BLaER1 (cell line): ENCODE measurements at regions not wholly inside any gene's neighbourhood (a gene's known extent, or its start where the extent isn't known, plus 50 kb on each side); places are given as distances from the start of the nearest gene placed in this dataset.

ENCODE experiments used
- H3K27ac ChIP-seq: shearing (Covaris generic); formaldehyde crosslinking; 2 replicates; pipeline ENCODE4 v1.8.1; 2022
- H3K27me3 ChIP-seq: shearing (Covaris generic); formaldehyde crosslinking; 2 replicates; pipeline ENCODE4 v1.8.1; 2022
- H3K36me3 ChIP-seq: shearing (Covaris generic); formaldehyde crosslinking; 2 replicates; pipeline ENCODE4 v1.8.1; 2022
- H3K4me1 ChIP-seq: shearing (Covaris generic); formaldehyde crosslinking; 2 replicates; pipeline ENCODE4 v1.8.1; 2022
- H3K4me2 ChIP-seq: shearing (Covaris generic); formaldehyde crosslinking; 2 replicates; pipeline ENCODE4 v1.8.1; 2022
- H3K4me3 ChIP-seq: shearing (Covaris generic); formaldehyde crosslinking; 2 replicates; pipeline ENCODE4 v1.8.1; 2022
- H3K9ac ChIP-seq: shearing (Covaris generic); formaldehyde crosslinking; 2 replicates; pipeline ENCODE4 v1.8.1; 2022
- H3K9me3 ChIP-seq: shearing (Covaris generic); formaldehyde crosslinking; 2 replicates; pipeline ENCODE4 v1.8.1; 2022
- H4K20me1 ChIP-seq: shearing (Covaris generic); formaldehyde crosslinking; 2 replicates; pipeline ENCODE4 v1.8.1; 2022
- Cebpa-rat ChIP-seq: shearing (Covaris generic); IDR thresholded peaks from 2 replicates; pipeline ENCODE4 v1.8.1; 2022

DNA sequence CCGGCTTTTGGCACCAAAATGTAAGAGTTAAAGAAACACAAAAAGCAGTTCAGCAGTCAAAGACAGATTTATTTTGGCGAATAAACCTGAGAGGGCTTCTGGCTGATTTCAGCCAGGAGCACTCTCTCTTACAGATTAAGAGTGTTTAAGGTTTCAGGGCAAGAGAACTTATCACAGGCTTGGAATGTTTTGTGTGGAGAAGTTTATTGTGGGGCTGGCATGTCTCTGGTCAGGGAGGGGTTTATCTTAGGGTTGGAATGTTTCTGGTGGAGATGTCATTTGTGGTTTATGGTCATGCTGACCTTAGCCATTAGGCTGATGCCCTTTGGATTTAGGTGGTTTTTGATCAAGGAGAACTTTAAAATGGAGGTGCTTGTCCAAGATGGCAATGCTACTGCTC lies 622.3 kb upstream of the PTPRD start:
- no peak overlapping the region for H3K27ac ChIP-seq
- no peaks in the 10 kb centered on the region for H4K20me1 ChIP-seq
- H3K9me3 ChIP-seq = 0 out of 2 replicates have a peak, but pooled peaks cover 6% of the 10 kb centered on the region
- H3K27me3 ChIP-seq = no peaks in the 10 kb centered on the region
- H3K4me2 ChIP-seq = no peak overlapping the region
- H3K4me3 ChIP-seq = no peak overlapping the region
- no peaks in the 10 kb centered on the region for H3K4me1 ChIP-seq
- H3K36me3 ChIP-seq = no peaks in the 10 kb centered on the region
- H3K9ac ChIP-seq = no peak overlapping the region
- TF ChIP-seq Cebpa-rat = no peak

DNA sequence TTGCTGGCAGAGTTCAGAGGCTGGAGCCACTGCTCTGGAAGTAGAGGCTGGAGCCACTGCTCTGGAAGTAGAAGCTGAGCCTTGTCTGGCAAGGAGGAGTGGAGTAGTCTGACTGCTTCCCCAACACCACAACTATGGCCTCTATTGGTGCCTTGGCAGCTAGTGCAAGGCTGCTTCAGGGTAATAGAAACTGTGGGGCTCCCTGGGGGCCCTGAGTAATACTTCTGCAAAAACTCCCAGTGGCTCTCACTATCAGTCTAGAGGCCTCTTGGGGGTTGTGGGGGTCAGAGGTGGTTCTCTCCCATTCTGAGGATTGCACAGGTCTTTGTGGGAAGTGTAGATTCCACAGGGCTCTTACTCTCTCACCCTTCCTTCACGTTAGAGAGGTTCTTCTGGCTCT lies 629.0 kb upstream of the PTPRD start:
- no peak for TF ChIP-seq Cebpa-rat

DNA sequence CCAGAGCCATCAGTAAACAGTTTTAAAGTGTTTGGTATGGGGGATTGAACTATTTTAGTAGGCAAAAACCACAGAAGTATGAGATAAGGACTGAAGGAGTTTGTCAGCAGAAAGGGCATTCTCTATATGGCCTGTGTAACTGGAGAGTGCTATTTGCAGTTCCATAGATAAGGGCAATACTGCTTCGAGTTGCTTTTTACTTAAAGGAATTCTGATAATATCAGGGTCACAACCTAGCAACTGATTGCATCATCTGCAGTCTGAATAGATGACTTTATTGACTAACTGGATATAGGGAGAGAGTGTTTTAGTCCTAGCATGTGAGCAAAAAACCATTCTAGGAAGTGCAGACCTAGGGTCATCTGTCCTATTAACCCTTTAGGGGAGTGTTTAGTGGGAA lies 645.2 kb upstream of the PTPRD start:
- Histone ChIP-seq H3K36me3 (no peaks in the 10 kb centered on the region), H3K27me3 (no peaks in the 10 kb centered on the region), H3K9me3 (no peaks in the 10 kb centered on the region), H3K4me3 (no peak overlapping the region), H3K4me1 (no peaks in the 10 kb centered on the region), H3K4me2 (no peak overlapping the region), H4K20me1 (no peaks in the 10 kb centered on the region), H3K27ac (no peak overlapping the region), H3K9ac (no peak overlapping the region)
- no peak for TF ChIP-seq Cebpa-rat

More for the DNA sequence above, 629.0 kb upstream of the PTPRD start:
- Histone ChIP-seq H3K27me3 (no peaks in the 10 kb centered on the region), H3K36me3 (no peaks in the 10 kb centered on the region), H3K9ac (no peak overlapping the region), H3K4me3 (no peak overlapping the region), H3K27ac (no peak overlapping the region), H3K9me3 (peaks cover 10% of the 10 kb centered on the region; the same call in 1 of the 2 replicates), H3K4me1 (no peaks in the 10 kb centered on the region), H3K4me2 (no peak overlapping the region), H4K20me1 (no peaks in the 10 kb centered on the region)

DNA sequence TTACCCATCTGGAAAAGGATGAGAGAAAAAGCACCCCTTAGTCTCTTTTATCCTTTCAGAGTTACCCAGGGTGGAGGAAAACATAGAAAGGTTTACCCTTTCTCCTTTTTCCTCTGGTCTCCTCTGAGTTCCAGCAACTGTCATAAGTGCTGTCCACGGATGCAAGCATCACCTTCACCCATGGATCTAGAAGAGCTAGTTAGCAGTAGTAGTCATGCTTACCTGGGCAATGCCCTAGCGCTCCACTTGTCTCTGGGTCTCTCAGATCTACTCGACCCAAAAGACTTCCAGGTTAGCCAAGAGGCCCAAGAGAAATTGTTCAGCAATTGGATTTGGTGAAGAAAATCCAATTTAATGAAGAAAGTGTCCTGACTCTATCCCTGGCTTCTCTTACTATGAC lies 656.2 kb upstream of the PTPRD start:
- Histone ChIP-seq H3K4me3 (no peak overlapping the region), H3K36me3 (no peaks in the 10 kb centered on the region), H3K9ac (no peak overlapping the region), H3K27me3 (no peaks in the 10 kb centered on the region), H3K4me1 (no peaks in the 10 kb centered on the region), H3K9me3 (peaks cover 25% of the 10 kb centered on the region), H3K27ac (no peak overlapping the region), H3K4me2 (no peak overlapping the region), H4K20me1 (no peaks in the 10 kb centered on the region)
- TF ChIP-seq Cebpa-rat = no peak

DNA sequence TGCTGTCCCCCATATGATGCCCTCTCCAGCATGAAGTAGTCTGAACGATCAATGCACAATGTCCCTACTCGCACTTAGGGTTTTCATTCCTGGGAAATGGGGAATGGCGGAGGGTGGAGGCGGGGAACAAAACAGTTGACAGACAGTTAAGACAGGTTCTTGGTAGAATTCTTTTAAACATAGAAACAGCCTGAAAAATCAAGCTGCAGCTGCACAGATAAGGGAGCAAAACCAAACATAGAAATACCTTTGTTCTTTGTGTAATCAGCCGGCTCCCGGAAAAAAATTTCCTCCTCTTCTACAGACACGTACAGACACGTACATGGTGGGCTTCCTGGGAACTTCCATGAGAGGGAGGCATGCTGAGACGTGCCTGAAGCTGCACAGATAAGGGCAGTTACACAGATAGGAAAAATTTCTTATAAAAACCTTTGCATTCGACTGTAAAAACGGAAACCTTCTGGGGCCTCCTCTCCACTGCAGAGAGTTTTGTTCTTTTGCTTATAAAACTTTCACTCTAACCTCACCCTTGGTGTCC lies 662.4 kb upstream of the PTPRD start:
- H3K9me3 ChIP-seq = no peaks in the 10 kb centered on the region
- no peaks in the 10 kb centered on the region for H3K27me3 ChIP-seq
- H3K36me3 ChIP-seq = no peaks in the 10 kb centered on the region
- no peak overlapping the region for H3K9ac ChIP-seq
- no peak overlapping the region for H3K4me2 ChIP-seq
- no peak for TF ChIP-seq Cebpa-rat
- H3K4me1 ChIP-seq = no peaks in the 10 kb centered on the region
- no peak overlapping the region for H3K4me3 ChIP-seq
- H4K20me1 ChIP-seq = no peaks in the 10 kb centered on the region
- no peak overlapping the region for H3K27ac ChIP-seq

DNA sequence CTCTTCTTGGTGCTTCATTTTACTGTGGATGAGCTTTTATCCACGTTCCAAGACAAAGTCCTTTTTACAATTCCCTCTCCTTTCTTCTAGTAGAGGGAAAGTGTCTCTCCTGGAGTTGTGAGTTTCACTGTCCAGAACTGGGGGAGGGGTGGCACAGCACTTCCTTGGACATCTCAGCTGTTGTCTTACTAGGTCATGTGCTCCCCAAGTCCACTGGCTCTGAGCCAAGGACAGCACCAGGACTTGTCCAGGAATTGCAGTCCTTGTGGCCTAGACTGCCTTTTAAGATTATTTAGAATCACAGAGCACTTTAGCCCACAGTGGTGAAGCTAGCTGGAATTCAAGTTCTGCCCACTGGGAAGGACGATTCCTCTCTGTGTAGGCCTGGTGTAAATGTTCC lies 700.2 kb upstream of the PTPRD start:
- no peaks in the 10 kb centered on the region for H3K36me3 ChIP-seq
- no peak overlapping the region for H3K4me2 ChIP-seq
- no peak overlapping the region for H3K27ac ChIP-seq
- H3K27me3 ChIP-seq = no peaks in the 10 kb centered on the region
- no peaks in the 10 kb centered on the region for H3K4me1 ChIP-seq
- H3K4me3 ChIP-seq = no peak overlapping the region
- H3K9me3 ChIP-seq = no peaks in the 10 kb centered on the region
- no peak overlapping the region for H3K9ac ChIP-seq
- TF ChIP-seq Cebpa-rat = no peak
- H4K20me1 ChIP-seq = no peaks in the 10 kb centered on the region

DNA sequence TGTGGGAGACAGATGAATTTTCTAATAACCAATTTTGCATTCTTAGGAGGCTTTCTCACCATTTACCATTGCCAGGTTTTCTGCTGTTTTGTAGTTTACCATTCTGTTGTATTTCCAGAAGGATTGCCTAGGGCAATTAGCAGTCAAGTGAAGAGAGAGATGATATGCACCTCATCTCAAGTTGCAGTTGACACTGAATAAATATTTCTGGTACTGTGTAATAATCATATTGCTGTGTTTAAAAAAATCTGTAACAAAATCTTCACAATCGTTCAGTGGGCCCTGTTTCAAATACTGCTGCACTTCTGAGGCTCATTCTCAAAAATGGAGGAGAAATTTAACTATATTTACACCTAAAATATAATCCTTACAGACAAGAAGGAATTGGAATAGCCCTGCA lies 706.1 kb upstream of the PTPRD start:
- no peak for TF ChIP-seq Cebpa-rat
- Histone ChIP-seq H3K4me1 (no peaks in the 10 kb centered on the region), H3K9ac (no peak overlapping the region)

DNA sequence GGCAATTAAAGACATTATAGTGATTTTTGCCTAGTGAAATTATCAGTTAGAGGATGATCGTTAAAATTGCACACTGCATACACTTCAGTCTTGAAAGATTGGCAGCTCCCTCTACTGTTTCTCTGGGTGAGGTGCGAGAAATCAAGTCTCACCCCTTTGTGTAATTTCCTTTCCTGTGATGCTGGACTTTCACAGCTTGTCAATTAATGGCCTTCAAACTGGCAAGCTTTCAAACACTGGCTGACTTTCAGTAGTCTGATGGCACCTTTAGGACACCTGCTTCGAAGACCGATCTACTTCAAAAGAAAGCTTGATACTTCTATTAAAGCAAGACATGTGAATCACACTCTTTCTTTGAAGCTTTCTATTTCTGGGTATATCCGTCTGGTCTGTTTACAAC lies 706.7 kb upstream of the PTPRD start:
- Histone ChIP-seq H3K4me3 (no peak overlapping the region), H4K20me1 (no peaks in the 10 kb centered on the region), H3K36me3 (no peaks in the 10 kb centered on the region), H3K27ac (no peak overlapping the region), H3K9ac (no peak overlapping the region), H3K4me2 (no peak overlapping the region), H3K27me3 (no peaks in the 10 kb centered on the region), H3K9me3 (no peaks in the 10 kb centered on the region), H3K4me1 (no peaks in the 10 kb centered on the region)
- TF ChIP-seq Cebpa-rat = no peak

More for the DNA sequence above, 706.1 kb upstream of the PTPRD start:
- H3K9me3 ChIP-seq = no peaks in the 10 kb centered on the region
- no peaks in the 10 kb centered on the region for H3K36me3 ChIP-seq
- H3K27ac ChIP-seq = no peak overlapping the region
- H4K20me1 ChIP-seq = no peaks in the 10 kb centered on the region
- no peak overlapping the region for H3K4me2 ChIP-seq
- no peaks in the 10 kb centered on the region for H3K27me3 ChIP-seq
- no peak overlapping the region for H3K4me3 ChIP-seq

DNA sequence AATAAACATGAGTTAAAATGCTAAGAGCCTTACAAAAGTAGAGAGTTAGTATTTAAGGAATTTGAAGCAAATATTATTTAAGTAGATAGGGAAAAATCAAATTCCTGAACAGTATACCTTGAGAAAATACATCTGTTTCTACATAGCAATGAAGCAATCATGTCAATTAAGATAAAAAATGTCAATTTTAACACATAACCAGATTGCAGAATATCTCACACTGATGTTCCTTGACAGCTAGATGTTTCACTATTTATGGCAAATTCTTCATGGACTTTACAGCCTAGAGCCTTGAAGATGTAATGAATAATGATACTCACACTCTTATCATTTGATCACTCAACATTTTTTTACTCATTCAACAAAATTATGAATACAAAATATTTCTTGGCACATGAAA lies 708.2 kb upstream of the PTPRD start:
- Histone ChIP-seq H3K9ac (no peak overlapping the region), H3K36me3 (no peaks in the 10 kb centered on the region), H3K27ac (no peak overlapping the region), H3K9me3 (no peaks in the 10 kb centered on the region), H3K4me3 (no peak overlapping the region), H3K4me1 (no peaks in the 10 kb centered on the region), H4K20me1 (no peaks in the 10 kb centered on the region), H3K4me2 (no peak overlapping the region), H3K27me3 (no peaks in the 10 kb centered on the region)
- TF ChIP-seq Cebpa-rat = no peak

DNA sequence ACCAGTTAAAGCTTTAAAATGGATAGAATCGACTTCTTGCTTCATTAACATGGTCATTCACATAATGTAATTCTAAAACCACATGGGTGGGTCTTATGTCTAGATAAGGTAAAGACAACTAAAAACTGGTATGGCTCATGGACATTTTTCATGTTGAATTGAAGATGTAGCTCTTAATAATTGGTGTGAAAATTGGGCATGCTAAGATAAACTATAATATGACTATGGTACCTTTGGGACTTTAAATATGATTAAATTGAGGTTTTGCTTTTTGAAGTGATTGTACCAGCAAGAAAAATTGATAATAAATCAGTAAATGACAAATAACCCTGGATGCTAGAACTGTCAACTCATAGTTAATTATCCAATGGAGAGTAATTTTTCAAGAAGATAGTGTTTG lies 710.7 kb upstream of the PTPRD start:
- no peak for TF ChIP-seq Cebpa-rat
- H3K9ac ChIP-seq = no peak overlapping the region
- H3K4me1 ChIP-seq = no peaks in the 10 kb centered on the region
- no peaks in the 10 kb centered on the region for H4K20me1 ChIP-seq
- H3K4me2 ChIP-seq = no peak overlapping the region
- H3K4me3 ChIP-seq = no peak overlapping the region
- H3K36me3 ChIP-seq = no peaks in the 10 kb centered on the region
- H3K27ac ChIP-seq = no peak overlapping the region
- H3K9me3 ChIP-seq = no peaks in the 10 kb centered on the region
- H3K27me3 ChIP-seq = no peaks in the 10 kb centered on the region

DNA sequence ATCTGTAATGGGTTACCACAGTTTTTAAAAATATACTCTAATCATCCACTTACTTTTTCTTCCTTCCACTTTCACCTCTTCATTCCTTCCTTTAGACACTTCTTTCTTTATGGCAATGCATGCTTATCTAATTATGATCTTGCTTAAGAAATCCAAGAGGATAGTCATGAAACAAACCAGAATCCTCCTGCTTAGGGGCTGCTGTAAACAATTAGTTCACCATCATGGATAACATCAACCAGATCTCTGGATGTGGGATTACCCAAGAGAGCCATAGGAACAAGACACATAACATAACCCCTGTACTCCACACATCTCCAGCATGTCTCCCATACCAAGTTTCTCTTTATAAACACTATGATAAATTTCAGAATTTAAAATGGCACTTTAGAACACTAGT lies 713.4 kb upstream of the PTPRD start:
- Histone ChIP-seq H3K27me3 (no peaks in the 10 kb centered on the region), H3K4me3 (no peak overlapping the region), H4K20me1 (no peaks in the 10 kb centered on the region), H3K4me1 (no peaks in the 10 kb centered on the region), H3K9me3 (peaks cover 6% of the 10 kb centered on the region; the same call in 1 of the 2 replicates), H3K27ac (no peak overlapping the region), H3K36me3 (no peaks in the 10 kb centered on the region), H3K4me2 (no peak overlapping the region), H3K9ac (no peak overlapping the region)
- no peak for TF ChIP-seq Cebpa-rat
